ENCODE measurements at regions not wholly inside any gene's neighbourhood (a gene's known extent, or its start where the extent isn't known, plus 50 kb on each side); places are given as distances from the start of the nearest gene placed in this dataset.
A peak's percentile ranks its signal among the peaks of the same experiment; 100 is the strongest.

DNA sequence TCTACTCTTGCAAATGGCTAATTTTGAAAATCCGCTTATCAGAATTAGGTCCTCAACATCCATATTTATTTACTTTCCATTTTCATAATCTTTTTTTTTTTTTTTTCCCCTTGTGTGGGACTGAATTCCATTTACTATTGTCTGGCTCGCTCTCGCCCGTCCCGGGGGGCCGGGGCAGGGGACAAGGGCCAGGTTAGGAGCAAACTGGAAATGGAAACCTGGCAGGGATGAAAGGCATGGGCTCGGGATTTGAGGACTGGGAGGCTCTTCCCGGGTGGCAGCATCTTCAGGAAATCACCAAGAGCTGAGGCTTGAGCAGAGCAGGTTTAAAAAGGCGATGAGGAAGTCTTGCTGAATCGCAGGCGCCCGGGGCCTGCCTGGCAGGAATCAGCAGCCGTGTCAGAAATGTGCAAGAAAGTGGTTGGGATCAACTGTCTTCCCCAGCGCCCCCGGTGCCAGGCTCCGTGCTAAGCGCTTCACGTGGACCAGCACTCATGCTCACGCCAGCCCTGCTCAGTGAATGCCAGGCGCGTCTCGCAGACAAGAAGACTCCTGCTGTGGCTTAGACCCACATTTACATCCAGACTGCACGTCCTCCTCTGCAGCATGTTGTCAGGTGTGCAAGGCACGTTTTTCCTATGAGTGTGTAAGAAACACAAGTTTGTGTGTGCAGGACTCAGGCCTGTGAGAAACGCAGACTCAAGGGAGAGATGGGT, 66.3 kb upstream of the UNC5A start:
- Histone ChIP-seq H3K9me3 (ENCODE audit: low read length) (no peaks in the 10 kb centered on the region), H3F3A (ENCODE audit: insufficient read depth, low read length, poor library complexity, severe bottlenecking) (peaks cover 5% of the 10 kb centered on the region), H3K36me3 (ENCODE audit: insufficient read depth, low read length) (no peaks in the 10 kb centered on the region), H3K79me2 (replicated peaks; ENCODE audit: insufficient read depth, low read length) (no peaks in the 10 kb centered on the region), H3K27me3 (ENCODE audit: insufficient read depth, low read depth, low read length) (no peaks in the 10 kb centered on the region), H4K20me1 (ENCODE audit: insufficient read depth) (no peaks in the 10 kb centered on the region), H3K9ac (ENCODE audit: low read length) (peak overlapping the region; percentile 60), H3K27ac (ENCODE audit: low read length) (peak overlapping the region; percentile 66), H3K4me2 (ENCODE audit: low read length) (peak overlapping the region; percentile 64), H2AFZ (ENCODE audit: low read depth, low read length) (peak overlapping the region; percentile 48), H3K4me3 (ENCODE audit: low read length) (peak overlapping the region; percentile 55), H3K9me2 (ENCODE audit: insufficient read depth, low read length) (no peaks in the 10 kb centered on the region)
- TF ChIP-seq MXI1 (conservative IDR thresholded peaks at IDR 0.05; ENCODE audit: poor library complexity, severe bottlenecking) = no peak
- TF ChIP-seq TAF1 (IDR thresholded peaks at IDR 0.05; ENCODE audit: low read depth) = no peak
- peak; percentile 14 for TF ChIP-seq POLR2AphosphoS5 (IDR thresholded peaks at IDR 0.05)
- TF ChIP-seq, protein P1, sequence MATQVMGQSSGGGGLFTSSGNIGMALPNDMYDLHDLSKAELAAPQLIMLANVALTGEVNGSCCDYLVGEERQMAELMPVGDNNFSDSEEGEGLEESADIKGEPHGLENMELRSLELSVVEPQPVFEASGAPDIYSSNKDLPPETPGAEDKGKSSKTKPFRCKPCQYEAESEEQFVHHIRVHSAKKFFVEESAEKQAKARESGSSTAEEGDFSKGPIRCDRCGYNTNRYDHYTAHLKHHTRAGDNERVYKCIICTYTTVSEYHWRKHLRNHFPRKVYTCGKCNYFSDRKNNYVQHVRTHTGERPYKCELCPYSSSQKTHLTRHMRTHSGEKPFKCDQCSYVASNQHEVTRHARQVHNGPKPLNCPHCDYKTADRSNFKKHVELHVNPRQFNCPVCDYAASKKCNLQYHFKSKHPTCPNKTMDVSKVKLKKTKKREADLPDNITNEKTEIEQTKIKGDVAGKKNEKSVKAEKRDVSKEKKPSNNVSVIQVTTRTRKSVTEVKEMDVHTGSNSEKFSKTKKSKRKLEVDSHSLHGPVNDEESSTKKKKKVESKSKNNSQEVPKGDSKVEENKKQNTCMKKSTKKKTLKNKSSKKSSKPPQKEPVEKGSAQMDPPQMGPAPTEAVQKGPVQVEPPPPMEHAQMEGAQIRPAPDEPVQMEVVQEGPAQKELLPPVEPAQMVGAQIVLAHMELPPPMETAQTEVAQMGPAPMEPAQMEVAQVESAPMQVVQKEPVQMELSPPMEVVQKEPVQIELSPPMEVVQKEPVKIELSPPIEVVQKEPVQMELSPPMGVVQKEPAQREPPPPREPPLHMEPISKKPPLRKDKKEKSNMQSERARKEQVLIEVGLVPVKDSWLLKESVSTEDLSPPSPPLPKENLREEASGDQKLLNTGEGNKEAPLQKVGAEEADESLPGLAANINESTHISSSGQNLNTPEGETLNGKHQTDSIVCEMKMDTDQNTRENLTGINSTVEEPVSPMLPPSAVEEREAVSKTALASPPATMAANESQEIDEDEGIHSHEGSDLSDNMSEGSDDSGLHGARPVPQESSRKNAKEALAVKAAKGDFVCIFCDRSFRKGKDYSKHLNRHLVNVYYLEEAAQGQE (IDR thresholded peaks at IDR 0.05; ENCODE audit: borderline replicate concordance) = no peak
- no peak for TF ChIP-seq EP300 (conservative IDR thresholded peaks at IDR 0.05; ENCODE audit: poor library complexity, severe bottlenecking)
- TF ChIP-seq SMC3 (conservative IDR thresholded peaks at IDR 0.05; ENCODE audit: poor library complexity) = no peak
- TF ChIP-seq EZH2 (IDR thresholded peaks at IDR 0.05; ENCODE audit: borderline replicate concordance, insufficient read depth, low read length, poor library complexity, severe bottlenecking) = no peak
- no peak for TF ChIP-seq RAD21 (conservative IDR thresholded peaks at IDR 0.05)
- TF ChIP-seq, protein P2, sequence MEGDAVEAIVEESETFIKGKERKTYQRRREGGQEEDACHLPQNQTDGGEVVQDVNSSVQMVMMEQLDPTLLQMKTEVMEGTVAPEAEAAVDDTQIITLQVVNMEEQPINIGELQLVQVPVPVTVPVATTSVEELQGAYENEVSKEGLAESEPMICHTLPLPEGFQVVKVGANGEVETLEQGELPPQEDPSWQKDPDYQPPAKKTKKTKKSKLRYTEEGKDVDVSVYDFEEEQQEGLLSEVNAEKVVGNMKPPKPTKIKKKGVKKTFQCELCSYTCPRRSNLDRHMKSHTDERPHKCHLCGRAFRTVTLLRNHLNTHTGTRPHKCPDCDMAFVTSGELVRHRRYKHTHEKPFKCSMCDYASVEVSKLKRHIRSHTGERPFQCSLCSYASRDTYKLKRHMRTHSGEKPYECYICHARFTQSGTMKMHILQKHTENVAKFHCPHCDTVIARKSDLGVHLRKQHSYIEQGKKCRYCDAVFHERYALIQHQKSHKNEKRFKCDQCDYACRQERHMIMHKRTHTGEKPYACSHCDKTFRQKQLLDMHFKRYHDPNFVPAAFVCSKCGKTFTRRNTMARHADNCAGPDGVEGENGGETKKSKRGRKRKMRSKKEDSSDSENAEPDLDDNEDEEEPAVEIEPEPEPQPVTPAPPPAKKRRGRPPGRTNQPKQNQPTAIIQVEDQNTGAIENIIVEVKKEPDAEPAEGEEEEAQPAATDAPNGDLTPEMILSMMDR (IDR thresholded peaks at IDR 0.05; ENCODE audit: poor library complexity, severe bottlenecking) = no peak

DNA sequence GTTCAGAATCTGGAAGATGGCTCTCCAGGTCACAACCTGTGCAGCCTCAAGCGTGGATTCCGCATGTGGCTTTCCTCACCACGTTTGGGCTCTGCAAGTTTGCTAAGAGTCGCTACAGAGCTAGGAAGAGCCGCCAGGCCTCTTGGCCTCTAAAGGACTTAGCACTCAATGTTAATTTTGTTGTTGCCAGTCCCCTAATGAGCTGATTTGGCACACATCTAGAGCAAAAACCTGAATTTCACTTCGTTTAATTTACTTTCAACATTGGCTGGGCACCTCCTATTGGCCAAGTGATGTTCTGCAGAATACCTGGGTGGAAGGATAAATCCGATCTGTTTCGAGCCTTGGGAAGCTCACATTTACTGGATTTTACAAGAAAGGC, 65.8 kb upstream of the UNC5A start:
- Histone ChIP-seq H3K4me2 (ENCODE audit: low read length) (peak overlapping the region; percentile 6), H3K27me3 (ENCODE audit: insufficient read depth, low read depth, low read length) (no peaks in the 10 kb centered on the region), H3F3A (ENCODE audit: insufficient read depth, low read length, poor library complexity, severe bottlenecking) (peaks cover 5% of the 10 kb centered on the region), H3K4me3 (ENCODE audit: low read length) (no peak overlapping the region), H3K9me3 (ENCODE audit: low read length) (no peaks in the 10 kb centered on the region), H3K79me2 (replicated peaks; ENCODE audit: insufficient read depth, low read length) (no peaks in the 10 kb centered on the region), H3K36me3 (ENCODE audit: insufficient read depth, low read length) (no peaks in the 10 kb centered on the region), H2AFZ (ENCODE audit: low read depth, low read length) (no peak overlapping the region), H4K20me1 (ENCODE audit: insufficient read depth) (no peaks in the 10 kb centered on the region), H3K27ac (ENCODE audit: low read length) (peak overlapping the region; percentile 66), H3K9me2 (ENCODE audit: insufficient read depth, low read length) (no peaks in the 10 kb centered on the region), H3K9ac (ENCODE audit: low read length) (no peak overlapping the region)
- TF ChIP-seq, protein P2 (IDR thresholded peaks at IDR 0.05; ENCODE audit: poor library complexity, severe bottlenecking) = peak; percentile 55
- TF ChIP-seq SMC3 (conservative IDR thresholded peaks at IDR 0.05; ENCODE audit: poor library complexity) (no peak), EZH2 (IDR thresholded peaks at IDR 0.05; ENCODE audit: borderline replicate concordance, insufficient read depth, low read length, poor library complexity, severe bottlenecking) (no peak), RAD21 (conservative IDR thresholded peaks at IDR 0.05) (no peak)

All from neural cell (in vitro differentiated cells).